ENCODE measurements at regions not wholly inside any gene's neighbourhood (a gene's known extent, or its start where the extent isn't known, plus 50 kb on each side); places are given as distances from the start of the nearest gene placed in this dataset.

DNA sequence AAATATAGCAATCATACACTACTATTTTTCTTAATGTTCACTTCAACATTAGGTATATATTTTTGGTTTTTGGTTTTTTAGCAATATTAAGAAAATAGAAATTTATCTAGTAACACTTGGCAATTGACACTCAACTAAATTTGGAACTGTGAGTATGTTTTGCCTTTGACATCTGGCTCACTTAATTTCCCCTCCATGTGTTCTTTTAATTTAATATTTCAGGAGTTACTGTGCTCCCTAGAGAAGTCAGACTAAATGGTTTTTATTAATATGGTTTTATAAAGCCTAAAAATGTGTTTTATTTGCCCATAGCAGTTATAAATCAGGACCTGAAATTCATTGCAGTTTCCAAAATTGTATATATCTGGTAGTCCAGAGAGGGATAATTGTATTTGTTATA lies 175.3 kb upstream of the AVPR1A start:
- Histone ChIP-seq H3K9me3 (ENCODE audit: low read length) (no peaks in the 10 kb centered on the region), H3K4me3 (ENCODE audit: low read length) (no peak overlapping the region), H3K4me1 (ENCODE audit: insufficient read depth, low read length) (no peaks in the 10 kb centered on the region), H3K36me3 (ENCODE audit: insufficient read depth, low read length) (no peaks in the 10 kb centered on the region), H3K27ac (ENCODE audit: low read depth, low read length) (no peak overlapping the region), H3K27me3 (ENCODE audit: insufficient read depth, low read length, poor library complexity, severe bottlenecking) (no peaks in the 10 kb centered on the region)
- peaks cover 0 to 4% (median 0%) of the 10 kb centered on the region in 5 donors for H3K9me3 Mint-ChIP-seq
- no peak overlapping the region for H3K4me3 Mint-ChIP-seq
- no peak overlapping the region for H3K27ac Mint-ChIP-seq
- H3K27me3 Mint-ChIP-seq = peaks cover 0 to 1% of the 10 kb centered on the region in 2 donors
- H3K4me1 Mint-ChIP-seq = no peaks in the 10 kb centered on the region
- no peaks in the 10 kb centered on the region for H3K36me3 Mint-ChIP-seq
- DNase-seq = no peak
- POLR2A ChIA-PET = no interaction called here
- CTCF ChIA-PET = no interaction called here

DNA sequence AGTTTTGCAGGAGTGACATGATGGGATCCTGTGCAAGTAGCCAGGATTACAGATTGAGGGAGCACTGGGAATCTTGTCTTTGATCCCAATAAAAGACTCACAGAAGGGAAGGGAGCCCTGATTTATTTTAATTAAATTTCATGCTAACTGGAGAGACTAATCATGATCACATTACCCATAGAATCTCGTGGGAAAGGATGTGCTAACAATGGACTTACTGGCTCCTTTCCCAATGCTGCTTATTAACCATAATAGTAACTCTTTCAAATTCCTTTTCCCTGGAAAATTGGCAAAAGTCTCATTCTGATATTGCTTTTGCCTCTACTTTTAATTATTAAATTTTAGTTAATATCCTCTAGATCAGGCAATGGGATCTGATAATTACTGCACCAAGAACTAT lies 174.8 kb upstream of the AVPR1A start:
- POLR2A ChIA-PET = no interaction called here
- Mint-ChIP-seq H3K4me1 (no peaks in the 10 kb centered on the region), H3K36me3 (no peaks in the 10 kb centered on the region), H3K27me3 (peaks cover 0 to 1% of the 10 kb centered on the region in 2 donors), H3K27ac (no peak overlapping the region), H3K9me3 (peaks cover 0 to 3% (median 0%) of the 10 kb centered on the region in 5 donors), H3K4me3 (no peak overlapping the region)
- Histone ChIP-seq H3K4me1 (ENCODE audit: insufficient read depth, low read length) (no peaks in the 10 kb centered on the region), H3K36me3 (ENCODE audit: insufficient read depth, low read length) (no peaks in the 10 kb centered on the region), H3K4me3 (ENCODE audit: low read length) (no peak overlapping the region), H3K27ac (ENCODE audit: low read depth, low read length) (no peak overlapping the region), H3K27me3 (ENCODE audit: insufficient read depth, low read length, poor library complexity, severe bottlenecking) (no peaks in the 10 kb centered on the region), H3K9me3 (ENCODE audit: low read length) (no peaks in the 10 kb centered on the region)
- no peak for DNase-seq
- CTCF ChIA-PET = no interaction called here

GRCh38 chr12:63323942-63324341 lies 172.9 kb upstream of the AVPR1A start:
- no peak for DNase-seq
- no peaks in the 10 kb centered on the region for H3K36me3 ChIP-seq (ENCODE audit: insufficient read depth, low read length)
- Mint-ChIP-seq H3K4me3 (no peak overlapping the region), H3K27ac (no peak overlapping the region), H3K27me3 (peaks cover 0 to 1% of the 10 kb centered on the region in 2 donors), H3K36me3 (no peaks in the 10 kb centered on the region), H3K9me3 (peaks cover 0 to 2% (median 0%) of the 10 kb centered on the region in 5 donors), H3K4me1 (no peaks in the 10 kb centered on the region)
- no peaks in the 10 kb centered on the region for H3K9me3 ChIP-seq (ENCODE audit: low read length)
- H3K4me3 ChIP-seq (ENCODE audit: low read length) = no peak overlapping the region
- ChIA-PET CTCF (no interaction called here), POLR2A (no interaction called here)
- H3K27ac ChIP-seq (ENCODE audit: low read depth, low read length) = no peak overlapping the region
- H3K4me1 ChIP-seq (ENCODE audit: insufficient read depth, low read length) = no peaks in the 10 kb centered on the region
- H3K27me3 ChIP-seq (ENCODE audit: insufficient read depth, low read length, poor library complexity, severe bottlenecking) = no peaks in the 10 kb centered on the region

GRCh38 chr12:63321373-63321772 lies 170.4 kb upstream of the AVPR1A start:
- Mint-ChIP-seq H3K27me3 (peaks cover 0 to 1% of the 10 kb centered on the region in 2 donors), H3K36me3 (no peaks in the 10 kb centered on the region), H3K27ac (no peak overlapping the region), H3K4me3 (no peak overlapping the region), H3K9me3 (peaks cover 0 to 3% (median 0%) of the 10 kb centered on the region in 5 donors), H3K4me1 (no peaks in the 10 kb centered on the region)
- Histone ChIP-seq H3K27ac (ENCODE audit: low read depth, low read length) (no peak overlapping the region), H3K36me3 (ENCODE audit: insufficient read depth, low read length) (no peaks in the 10 kb centered on the region), H3K4me1 (ENCODE audit: insufficient read depth, low read length) (no peaks in the 10 kb centered on the region), H3K27me3 (ENCODE audit: insufficient read depth, low read length, poor library complexity, severe bottlenecking) (no peaks in the 10 kb centered on the region), H3K9me3 (ENCODE audit: low read length) (no peaks in the 10 kb centered on the region), H3K4me3 (ENCODE audit: low read length) (no peak overlapping the region)
- ChIA-PET POLR2A (no interaction called here), CTCF (no interaction called here)
- DNase-seq = no peak

DNA sequence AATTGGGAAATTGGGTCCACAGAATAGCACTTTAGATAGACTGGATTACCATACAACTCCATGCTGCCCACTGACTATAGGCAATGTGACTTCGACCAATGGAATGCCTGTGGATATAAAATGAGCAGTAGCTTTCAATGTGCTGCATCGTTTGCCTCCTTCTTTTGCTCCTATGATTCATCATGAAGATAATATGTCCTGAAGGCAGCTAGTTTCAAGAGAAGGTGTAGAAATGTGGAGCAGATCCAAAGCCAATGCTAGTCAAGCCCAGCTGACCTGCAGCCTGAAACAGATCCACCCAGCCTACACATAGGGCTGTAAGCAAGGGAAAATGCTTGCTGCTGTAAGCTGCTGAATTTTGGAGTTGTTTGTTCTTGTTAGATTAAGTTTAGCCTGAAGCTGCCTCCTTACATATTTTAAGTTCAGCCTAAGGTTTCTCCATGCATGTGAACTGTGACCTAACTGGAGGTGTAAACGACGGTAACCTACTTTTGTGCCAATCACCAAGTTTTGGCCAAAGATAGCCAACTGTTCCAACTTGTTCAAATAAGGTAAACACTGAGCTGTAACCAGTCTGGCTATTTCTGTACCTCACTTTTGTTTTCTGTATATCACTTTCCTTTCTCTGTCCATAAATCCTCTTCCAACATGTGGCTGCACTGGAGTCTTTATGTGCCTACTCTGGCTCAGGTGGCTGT lies 169.1 kb upstream of the AVPR1A start:
- ChIA-PET CTCF (no interaction called here), POLR2A (no interaction called here)
- no peaks in the 10 kb centered on the region for H3K36me3 ChIP-seq (ENCODE audit: insufficient read depth, low read length)
- Mint-ChIP-seq H3K4me1 (no peaks in the 10 kb centered on the region), H3K9me3 (peaks cover 0 to 3% (median 0%) of the 10 kb centered on the region in 5 donors), H3K27ac (no peak overlapping the region), H3K27me3 (no peaks in the 10 kb centered on the region), H3K36me3 (no peaks in the 10 kb centered on the region), H3K4me3 (no peak overlapping the region)
- H3K4me1 ChIP-seq (ENCODE audit: insufficient read depth, low read length) = no peaks in the 10 kb centered on the region
- H3K9me3 ChIP-seq (ENCODE audit: low read length) = no peaks in the 10 kb centered on the region
- DNase-seq = no peak
- H3K27ac ChIP-seq (ENCODE audit: low read depth, low read length) = no peak overlapping the region
- H3K4me3 ChIP-seq (ENCODE audit: low read length) = no peak overlapping the region
- H3K27me3 ChIP-seq (ENCODE audit: insufficient read depth, low read length, poor library complexity, severe bottlenecking) = no peaks in the 10 kb centered on the region

DNA sequence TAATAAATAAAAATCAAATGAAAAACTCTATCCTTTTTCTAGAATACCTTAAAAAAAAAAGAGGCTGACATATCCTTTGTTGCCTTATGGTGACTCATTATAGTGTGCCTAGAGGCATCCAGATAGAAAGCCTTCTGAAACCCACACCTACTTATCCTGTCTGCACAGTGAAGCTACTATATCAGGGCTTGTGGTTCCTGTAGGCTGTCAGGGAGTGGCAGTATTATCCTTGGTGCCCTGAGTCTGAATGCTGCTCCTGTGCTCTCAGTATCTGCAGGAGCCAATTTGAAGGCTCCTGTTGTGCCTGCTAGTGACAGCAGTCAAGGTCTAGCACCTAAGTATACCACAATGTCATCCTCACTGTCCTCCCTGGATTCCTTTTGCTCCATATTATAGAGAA lies 168.4 kb upstream of the AVPR1A start:
- Mint-ChIP-seq H3K4me1 (no peaks in the 10 kb centered on the region), H3K9me3 (peaks cover 0 to 3% (median 0%) of the 10 kb centered on the region in 5 donors), H3K27me3 (no peaks in the 10 kb centered on the region), H3K4me3 (no peak overlapping the region), H3K27ac (no peak overlapping the region), H3K36me3 (no peaks in the 10 kb centered on the region)
- Histone ChIP-seq H3K27ac (ENCODE audit: low read depth, low read length) (no peak overlapping the region), H3K4me3 (ENCODE audit: low read length) (no peak overlapping the region), H3K36me3 (ENCODE audit: insufficient read depth, low read length) (no peaks in the 10 kb centered on the region), H3K9me3 (ENCODE audit: low read length) (no peaks in the 10 kb centered on the region), H3K4me1 (ENCODE audit: insufficient read depth, low read length) (no peaks in the 10 kb centered on the region), H3K27me3 (ENCODE audit: insufficient read depth, low read length, poor library complexity, severe bottlenecking) (no peaks in the 10 kb centered on the region)
- CTCF ChIA-PET = no interaction called here
- DNase-seq = no peak
- POLR2A ChIA-PET = no interaction called here

DNA sequence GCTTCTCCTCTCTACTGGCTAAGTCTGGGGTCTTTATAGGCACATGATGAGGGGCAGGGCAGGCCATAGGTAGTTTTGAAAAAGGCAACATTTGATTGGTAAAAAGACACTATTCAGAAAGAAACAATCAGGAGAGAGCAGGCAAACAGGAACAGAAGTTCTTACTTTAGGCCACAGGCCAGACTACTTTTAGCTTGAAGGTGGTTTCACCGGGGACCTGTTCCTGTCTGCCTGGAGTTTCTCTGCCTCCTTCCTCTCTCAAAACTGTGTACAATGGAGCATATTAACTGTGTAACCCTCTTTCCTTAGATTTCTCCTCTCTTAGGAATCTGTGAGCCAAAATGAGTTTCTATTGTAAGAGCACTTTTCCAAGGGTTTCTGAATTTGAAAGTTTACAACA lies 167.9 kb upstream of the AVPR1A start:
- H3K4me3 Mint-ChIP-seq = peak overlapping the region in 1 of 7 donors; percentile 36
- no peaks in the 10 kb centered on the region for H3K36me3 ChIP-seq (ENCODE audit: insufficient read depth, low read length)
- peaks cover 0 to 3% (median 0%) of the 10 kb centered on the region in 5 donors for H3K9me3 Mint-ChIP-seq
- H3K9me3 ChIP-seq (ENCODE audit: low read length) = no peaks in the 10 kb centered on the region
- no peaks in the 10 kb centered on the region for H3K27me3 ChIP-seq (ENCODE audit: insufficient read depth, low read length, poor library complexity, severe bottlenecking)
- H3K4me1 Mint-ChIP-seq = no peaks in the 10 kb centered on the region
- H3K36me3 Mint-ChIP-seq = no peaks in the 10 kb centered on the region
- ChIA-PET CTCF (no interaction called here), POLR2A (no interaction called here)
- no peaks in the 10 kb centered on the region for H3K27me3 Mint-ChIP-seq
- H3K4me3 ChIP-seq (ENCODE audit: low read length) = no peak overlapping the region
- DNase-seq = no peak
- no peak overlapping the region for H3K27ac ChIP-seq (ENCODE audit: low read depth, low read length)
- H3K4me1 ChIP-seq (ENCODE audit: insufficient read depth, low read length) = no peaks in the 10 kb centered on the region
- no peak overlapping the region for H3K27ac Mint-ChIP-seq

- H3K9me3 ChIP-seq (ENCODE audit: low read length) = no peaks in the 10 kb centered on the region
- ChIA-PET CTCF (no interaction called here), POLR2A (no interaction called here)
- Mint-ChIP-seq H3K4me3 (no peak overlapping the region), H3K36me3 (no peaks in the 10 kb centered on the region), H3K27me3 (no peaks in the 10 kb centered on the region), H3K9me3 (peaks cover 0 to 3% (median 0%) of the 10 kb centered on the region in 5 donors), H3K4me1 (no peaks in the 10 kb centered on the region), H3K27ac (no peak overlapping the region)
- no peaks in the 10 kb centered on the region for H3K4me1 ChIP-seq (ENCODE audit: insufficient read depth, low read length)
- H3K36me3 ChIP-seq (ENCODE audit: insufficient read depth, low read length) = no peaks in the 10 kb centered on the region
- no peak for DNase-seq
- no peak overlapping the region for H3K27ac ChIP-seq (ENCODE audit: low read depth, low read length)
- no peak overlapping the region for H3K4me3 ChIP-seq (ENCODE audit: low read length)
- H3K27me3 ChIP-seq (ENCODE audit: insufficient read depth, low read length, poor library complexity, severe bottlenecking) = no peaks in the 10 kb centered on the region
These were observed 167.3 kb upstream of the AVPR1A start for GRCh38 chr12:63318313-63318712.

- Mint-ChIP-seq H3K27me3 (no peaks in the 10 kb centered on the region), H3K4me3 (no peak overlapping the region), H3K9me3 (peaks cover 0 to 3% (median 0%) of the 10 kb centered on the region in 5 donors), H3K27ac (no peak overlapping the region), H3K36me3 (no peaks in the 10 kb centered on the region), H3K4me1 (no peaks in the 10 kb centered on the region)
- Histone ChIP-seq H3K4me1 (ENCODE audit: insufficient read depth, low read length) (no peaks in the 10 kb centered on the region), H3K4me3 (ENCODE audit: low read length) (no peak overlapping the region), H3K36me3 (ENCODE audit: insufficient read depth, low read length) (no peaks in the 10 kb centered on the region), H3K27ac (ENCODE audit: low read depth, low read length) (no peak overlapping the region), H3K27me3 (ENCODE audit: insufficient read depth, low read length, poor library complexity, severe bottlenecking) (no peaks in the 10 kb centered on the region), H3K9me3 (ENCODE audit: low read length) (no peaks in the 10 kb centered on the region)
- POLR2A ChIA-PET = no interaction called here
- CTCF ChIA-PET = no interaction called here
- DNase-seq = no peak
These were observed 166.9 kb upstream of the AVPR1A start for GRCh38 chr12:63317880-63318279.

Measured in CD8-positive, alpha-beta memory T cell (primary cell).